ENCODE measurements at regions not wholly inside any gene's neighbourhood (a gene's known extent, or its start where the extent isn't known, plus 50 kb on each side); places are given as distances from the start of the nearest gene placed in this dataset.

DNA sequence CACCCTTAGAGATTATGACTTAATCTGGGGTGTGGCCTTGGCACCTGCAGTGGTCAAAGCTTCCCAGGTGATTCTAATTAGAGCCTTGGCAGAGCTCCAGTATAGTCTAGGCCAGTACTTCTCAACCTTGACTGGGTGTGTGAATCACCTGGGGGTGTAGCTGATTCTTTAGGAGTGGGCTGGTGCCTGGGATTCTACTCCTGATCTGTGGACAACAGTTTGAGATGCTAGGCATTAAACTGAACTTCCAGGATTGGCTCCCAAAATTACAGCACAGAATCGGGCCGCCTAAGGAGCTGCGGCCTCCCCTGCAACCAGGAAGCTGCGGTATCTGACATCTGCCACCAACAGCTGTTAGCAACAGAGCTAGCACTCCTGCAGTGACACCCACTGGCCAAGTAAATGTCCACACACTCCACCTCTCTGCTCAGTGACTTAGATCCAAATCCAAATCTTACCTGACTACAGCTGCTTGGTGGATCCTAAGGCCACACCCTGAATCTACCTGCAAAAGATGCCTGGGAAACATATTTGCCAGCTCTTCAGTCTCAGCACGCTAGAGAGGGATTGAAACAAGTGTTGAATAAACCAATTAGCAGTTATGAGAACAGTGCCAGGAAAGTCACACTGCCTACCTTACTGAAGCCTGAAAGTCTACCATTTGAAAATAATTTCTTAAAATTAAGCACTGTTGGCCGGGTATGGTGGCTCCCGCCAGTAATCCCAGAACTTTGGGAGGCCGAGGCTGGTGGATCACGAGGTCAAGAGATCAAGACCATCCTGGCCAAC is 126.7 kb downstream of the UNC5CL start:
- no peak for TF ChIP-seq FOXP2 (optimal IDR thresholded peaks at IDR 0.05; ENCODE audit: borderline replicate concordance, extremely low read depth, extremely low read length, insufficient read depth)
- no peak; the same call in 1 of the 2 replicates for TF ChIP-seq SIN3A (IDR thresholded peaks at IDR 0.05; ENCODE audit: borderline replicate concordance, insufficient read depth, low read length)
- TF ChIP-seq POLR2AphosphoS5 (IDR thresholded peaks at IDR 0.05; ENCODE audit: low read depth, low read length): no peak
- no peak for TF ChIP-seq TAF1 (IDR thresholded peaks at IDR 0.05; ENCODE audit: borderline replicate concordance, insufficient read depth, low read length)
- TF ChIP-seq REST (IDR thresholded peaks at IDR 0.05; ENCODE audit: insufficient read depth in 1 of 2, low read depth in 2 of 2, low read length in 2 of 2): no peak

GRCh38 chr6:40910260-40910893 is 128.6 kb downstream of the UNC5CL start:
- no peak for TF ChIP-seq REST (IDR thresholded peaks at IDR 0.05; ENCODE audit: insufficient read depth in 1 of 2, low read depth in 2 of 2, low read length in 2 of 2)

GRCh38 chr6:40909811-40910210 is 129.2 kb downstream of the UNC5CL start:
- TF ChIP-seq TAF1 (IDR thresholded peaks at IDR 0.05; ENCODE audit: borderline replicate concordance, insufficient read depth, low read length): no peak
- no peak for TF ChIP-seq REST (IDR thresholded peaks at IDR 0.05; ENCODE audit: insufficient read depth in 1 of 2, low read depth in 2 of 2, low read length in 2 of 2)
- TF ChIP-seq FOXP2 (optimal IDR thresholded peaks at IDR 0.05; ENCODE audit: borderline replicate concordance, extremely low read depth, extremely low read length, insufficient read depth): no peak

DNA sequence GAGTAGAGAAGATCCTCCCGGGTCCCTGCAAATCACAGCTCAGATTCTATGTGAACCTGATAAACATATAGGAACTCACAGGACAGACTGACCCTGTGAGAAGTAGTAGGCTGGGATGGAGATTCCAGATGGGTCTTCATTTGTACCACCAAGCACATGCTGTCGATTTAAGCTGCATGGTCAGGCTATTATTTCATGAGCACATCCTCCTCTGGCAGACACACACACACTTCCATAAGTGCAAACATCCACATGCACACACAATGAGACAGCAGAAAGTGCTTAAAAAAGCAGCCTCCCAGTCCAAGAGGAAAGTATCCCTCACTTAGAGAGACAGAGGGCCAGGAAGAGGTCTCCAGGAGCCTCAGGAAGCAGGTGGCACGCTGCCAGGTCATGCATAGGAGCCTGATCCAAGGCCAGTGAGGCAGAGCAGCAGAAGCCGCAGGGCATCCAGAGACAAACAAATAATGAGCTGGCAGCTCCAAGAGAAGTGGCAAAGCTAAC is 131.8 kb downstream of the UNC5CL start:
- TF ChIP-seq SIN3A (IDR thresholded peaks at IDR 0.05; ENCODE audit: borderline replicate concordance, insufficient read depth, low read length): no peak
- no peak for TF ChIP-seq POLR2AphosphoS5 (IDR thresholded peaks at IDR 0.05; ENCODE audit: low read depth, low read length)
- TF ChIP-seq TAF1 (IDR thresholded peaks at IDR 0.05; ENCODE audit: borderline replicate concordance, insufficient read depth, low read length): no peak
- no peak for TF ChIP-seq FOXP2 (optimal IDR thresholded peaks at IDR 0.05; ENCODE audit: borderline replicate concordance, extremely low read depth, extremely low read length, insufficient read depth)
- no peak for TF ChIP-seq REST (IDR thresholded peaks at IDR 0.05; ENCODE audit: insufficient read depth in 1 of 2, low read depth in 2 of 2, low read length in 2 of 2)

Measured in PFSK-1 (cell line).